Activated naive CD8-positive, alpha-beta T cell treated with anti-CD3 and anti-CD28 coated beads for 36 hours (primary cell): ENCODE measurements at regions not wholly inside any gene's neighbourhood (a gene's known extent, or its start where the extent isn't known, plus 50 kb on each side); places are given as distances from the start of the nearest gene placed in this dataset.

Source experiments
- DNase-seq: peaks from one replicate; pipeline ENCODE4 v3.0.0; 2021
- H3K27ac Mint-ChIP-seq: one replicate; pipeline ENCODE4 v1.8.0; 2022; ENCODE audit warnings: mild to moderate bottlenecking, moderate library complexity, mixed read lengths
- H3K27me3 Mint-ChIP-seq: one replicate; pipeline ENCODE4 v1.8.0; 2022; ENCODE audit warnings: mild to moderate bottlenecking, mixed read lengths
- H3K36me3 Mint-ChIP-seq: one replicate; pipeline ENCODE4 v1.8.0; 2021; ENCODE audit warnings: mild to moderate bottlenecking, mixed read lengths
- H3K4me1 Mint-ChIP-seq: one replicate; pipeline ENCODE4 v1.8.0; 2021; ENCODE audit warnings: mixed read lengths
- H3K4me3 Mint-ChIP-seq: one replicate; pipeline ENCODE4 v1.8.0; 2022; ENCODE audit warnings: mild to moderate bottlenecking, moderate library complexity, mixed read lengths
- H3K9me3 Mint-ChIP-seq: one replicate; pipeline ENCODE4 v1.8.0; 2022; ENCODE audit warnings: mixed read lengths

- Mint-ChIP-seq H3K27ac (no peak overlapping the region), H3K4me3 (no peak overlapping the region), H3K27me3 (no peaks in the 10 kb centered on the region)
These were observed 860.4 kb downstream of the VRK1 start for GRCh38 chr14:97657609-97658008.

GRCh38 chr14:97687944-97688630 lies 890.9 kb downstream of the VRK1 start:
- no peaks in the 10 kb centered on the region for H3K27me3 Mint-ChIP-seq

More at GRCh38 chr14:97657609-97658008, 860.4 kb downstream of the VRK1 start:
- no peak for DNase-seq
- Mint-ChIP-seq H3K36me3 (no peaks in the 10 kb centered on the region), H3K4me1 (peaks cover 13% of the 10 kb centered on the region), H3K9me3 (no peaks in the 10 kb centered on the region)

GRCh38 chr14:97688631-97689336 lies 891.6 kb downstream of the VRK1 start:
- H3K9me3 Mint-ChIP-seq, result peaks cover 3% of the 10 kb centered on the region
- H3K4me3 Mint-ChIP-seq, result no peak overlapping the region

More at GRCh38 chr14:97687944-97688630, 890.9 kb downstream of the VRK1 start:
- peaks cover 10% of the 10 kb centered on the region for H3K4me1 Mint-ChIP-seq
- H3K36me3 Mint-ChIP-seq, result no peaks in the 10 kb centered on the region
- no peak for DNase-seq
- no peak overlapping the region for H3K4me3 Mint-ChIP-seq
- no peak overlapping the region for H3K27ac Mint-ChIP-seq
- H3K9me3 Mint-ChIP-seq, result peaks cover 3% of the 10 kb centered on the region

GRCh38 chr14:97692084-97692483 lies 894.9 kb downstream of the VRK1 start:
- no peak overlapping the region for H3K27ac Mint-ChIP-seq
- no peaks in the 10 kb centered on the region for H3K36me3 Mint-ChIP-seq
- H3K4me3 Mint-ChIP-seq, result no peak overlapping the region
- DNase-seq, result no peak
- H3K27me3 Mint-ChIP-seq, result no peaks in the 10 kb centered on the region
- peaks cover 4% of the 10 kb centered on the region for H3K4me1 Mint-ChIP-seq
- no peaks in the 10 kb centered on the region for H3K9me3 Mint-ChIP-seq

More at GRCh38 chr14:97688631-97689336, 891.6 kb downstream of the VRK1 start:
- Mint-ChIP-seq H3K36me3 (no peaks in the 10 kb centered on the region), H3K27me3 (no peaks in the 10 kb centered on the region), H3K27ac (no peak overlapping the region), H3K4me1 (peaks cover 10% of the 10 kb centered on the region)
- no peak for DNase-seq

- Mint-ChIP-seq H3K27me3 (no peaks in the 10 kb centered on the region), H3K4me1 (peaks cover 17% of the 10 kb centered on the region), H3K27ac (no peak overlapping the region), H3K4me3 (no peak overlapping the region), H3K9me3 (peaks cover 9% of the 10 kb centered on the region), H3K36me3 (peaks cover 6% of the 10 kb centered on the region)
- no peak for DNase-seq
These were observed 898.3 kb downstream of the VRK1 start for GRCh38 chr14:97695456-97695981.

GRCh38 chr14:97697772-97698171 lies 900.6 kb downstream of the VRK1 start:
- Mint-ChIP-seq H3K27me3 (no peaks in the 10 kb centered on the region), H3K4me1 (peaks cover 20% of the 10 kb centered on the region), H3K27ac (peak overlapping the region; percentile 64), H3K36me3 (peaks cover 6% of the 10 kb centered on the region), H3K9me3 (peaks cover 9% of the 10 kb centered on the region), H3K4me3 (peak overlapping the region; percentile 27)
- peak; percentile 31 for DNase-seq

GRCh38 chr14:97699026-97699425 lies 901.8 kb downstream of the VRK1 start:
- peaks cover 32% of the 10 kb centered on the region for H3K4me1 Mint-ChIP-seq
- H3K36me3 Mint-ChIP-seq, result peaks cover 11% of the 10 kb centered on the region
- no peak for DNase-seq
- no peak overlapping the region for H3K4me3 Mint-ChIP-seq
- H3K9me3 Mint-ChIP-seq, result peaks cover 14% of the 10 kb centered on the region
- H3K27ac Mint-ChIP-seq, result no peak overlapping the region
- H3K27me3 Mint-ChIP-seq, result no peaks in the 10 kb centered on the region

- H3K9me3 Mint-ChIP-seq, result peaks cover 12% of the 10 kb centered on the region
- peaks cover 59% of the 10 kb centered on the region for H3K4me1 Mint-ChIP-seq
- DNase-seq, result no peak
- H3K27me3 Mint-ChIP-seq, result no peaks in the 10 kb centered on the region
- H3K36me3 Mint-ChIP-seq, result peaks cover 11% of the 10 kb centered on the region
- peak overlapping the region; percentile 47 for H3K4me3 Mint-ChIP-seq
- peak overlapping the region; percentile 77 for H3K27ac Mint-ChIP-seq
These were observed 906.0 kb downstream of the VRK1 start for GRCh38 chr14:97703006-97703760.

GRCh38 chr14:97704316-97704885 lies 907.2 kb downstream of the VRK1 start:
- Mint-ChIP-seq H3K4me3 (no peak overlapping the region), H3K27me3 (no peaks in the 10 kb centered on the region), H3K9me3 (peaks cover 6% of the 10 kb centered on the region), H3K36me3 (peaks cover 7% of the 10 kb centered on the region), H3K27ac (peak overlapping the region; percentile 17), H3K4me1 (peaks cover 66% of the 10 kb centered on the region)
- no peak for DNase-seq

GRCh38 chr14:97705107-97705506 lies 907.9 kb downstream of the VRK1 start:
- Mint-ChIP-seq H3K36me3 (peaks cover 7% of the 10 kb centered on the region), H3K27ac (peak overlapping the region; percentile 17), H3K27me3 (no peaks in the 10 kb centered on the region), H3K9me3 (peaks cover 6% of the 10 kb centered on the region), H3K4me3 (no peak overlapping the region), H3K4me1 (peaks cover 73% of the 10 kb centered on the region)
- no peak for DNase-seq

- no peak for DNase-seq
- Mint-ChIP-seq H3K36me3 (peaks cover 7% of the 10 kb centered on the region), H3K4me1 (peaks cover 81% of the 10 kb centered on the region), H3K4me3 (no peak overlapping the region), H3K9me3 (peaks cover 6% of the 10 kb centered on the region), H3K27me3 (no peaks in the 10 kb centered on the region), H3K27ac (peak overlapping the region; percentile 59)
These were observed 908.8 kb downstream of the VRK1 start for GRCh38 chr14:97705976-97706375.

- Mint-ChIP-seq H3K4me3 (peak overlapping the region; percentile 20), H3K27me3 (no peaks in the 10 kb centered on the region), H3K36me3 (peaks cover 7% of the 10 kb centered on the region), H3K4me1 (peaks cover 83% of the 10 kb centered on the region), H3K27ac (peak overlapping the region; percentile 69), H3K9me3 (peaks cover 6% of the 10 kb centered on the region)
- no peak for DNase-seq
These were observed 909.6 kb downstream of the VRK1 start for GRCh38 chr14:97706819-97707218.

GRCh38 chr14:97707603-97708002 lies 910.4 kb downstream of the VRK1 start:
- H3K4me3 Mint-ChIP-seq, result no peak overlapping the region
- H3K27ac Mint-ChIP-seq, result peak overlapping the region; percentile 17
- H3K9me3 Mint-ChIP-seq, result peaks cover 6% of the 10 kb centered on the region
- peaks cover 7% of the 10 kb centered on the region for H3K36me3 Mint-ChIP-seq
- no peak for DNase-seq
- H3K4me1 Mint-ChIP-seq, result peaks cover 87% of the 10 kb centered on the region
- no peaks in the 10 kb centered on the region for H3K27me3 Mint-ChIP-seq

- peaks cover 75% of the 10 kb centered on the region for H3K4me1 Mint-ChIP-seq
- H3K27ac Mint-ChIP-seq, result peak overlapping the region; percentile 49
- no peaks in the 10 kb centered on the region for H3K36me3 Mint-ChIP-seq
- no peaks in the 10 kb centered on the region for H3K9me3 Mint-ChIP-seq
- peak; percentile 23 for DNase-seq
- H3K4me3 Mint-ChIP-seq, result no peak overlapping the region
- no peaks in the 10 kb centered on the region for H3K27me3 Mint-ChIP-seq
These were observed 912.4 kb downstream of the VRK1 start for GRCh38 chr14:97709552-97709951.

- Mint-ChIP-seq H3K4me3 (no peak overlapping the region), H3K27me3 (no peaks in the 10 kb centered on the region), H3K36me3 (no peaks in the 10 kb centered on the region), H3K27ac (no peak overlapping the region), H3K4me1 (peaks cover 65% of the 10 kb centered on the region), H3K9me3 (no peaks in the 10 kb centered on the region)
- DNase-seq, result no peak
These were observed 913.5 kb downstream of the VRK1 start for GRCh38 chr14:97710726-97711125.
